Endodermal cell (in vitro differentiated cells): ENCODE measurements at regions not wholly inside any gene's neighbourhood (a gene's known extent, or its start where the extent isn't known, plus 50 kb on each side); places are given as distances from the start of the nearest gene placed in this dataset.

Experiments used
- DNase-seq: peaks from one replicate; pipeline ENCODE4 v3.0.0-alpha.2; 2017
- H3K27ac ChIP-seq: 2 replicates; pipeline ENCODE4 v1.5.1; 2013; ENCODE audit warnings: mild to moderate bottlenecking, low read depth, low read length, moderate library complexity
- H3K27me3 ChIP-seq: 2 replicates; pipeline ENCODE4 v1.6.1; 2013; ENCODE audit warnings: mild to moderate bottlenecking, low read length, moderate library complexity; ENCODE audit not compliant: insufficient read depth, control insufficient read depth, poor library complexity, severe bottlenecking
- H3K36me3 ChIP-seq: 2 replicates; pipeline ENCODE4 v1.7.0; 2013; ENCODE audit warnings: mild to moderate bottlenecking, low read length, moderate library complexity; ENCODE audit not compliant: control insufficient read depth, insufficient read depth
- H3K4me1 ChIP-seq: one replicate; pipeline ENCODE4 v1.7.0; 2013; ENCODE audit warnings: low read length; ENCODE audit not compliant: control insufficient read depth, insufficient read depth
- H3K4me3 ChIP-seq: 2 replicates; pipeline ENCODE4 v1.5.1; 2013; ENCODE audit warnings: mild to moderate bottlenecking, low read length, moderate library complexity
- H3K9ac ChIP-seq: 2 replicates; pipeline ENCODE4 v1.6.1; 2013; ENCODE audit warnings: mild to moderate bottlenecking, low read length, moderate library complexity; ENCODE audit not compliant: poor library complexity, severe bottlenecking; ENCODE audit errors: extremely low read depth
- H3K9me3 ChIP-seq: 2 replicates; pipeline ENCODE4 v1.6.1; 2013; ENCODE audit warnings: mild to moderate bottlenecking, low read length, moderate library complexity; ENCODE audit not compliant: control insufficient read depth
- H3K27ac Mint-ChIP-seq: 2 replicates; pipeline ENCODE4 v1.8.0; 2020; ENCODE audit warnings: mixed read lengths
- H3K27me3 Mint-ChIP-seq: 2 replicates; pipeline ENCODE4 v1.8.0; 2021; ENCODE audit warnings: mild to moderate bottlenecking, mixed read lengths; ENCODE audit not compliant: insufficient read depth
- H3K36me3 Mint-ChIP-seq: 2 replicates; pipeline ENCODE4 v1.8.0; 2020; ENCODE audit warnings: low read depth, mixed read lengths
- H3K4me1 Mint-ChIP-seq: 2 replicates; pipeline ENCODE4 v1.8.0; 2020; ENCODE audit warnings: mixed read lengths
- H3K4me3 Mint-ChIP-seq: 2 replicates; pipeline ENCODE4 v1.8.0; 2020; ENCODE audit warnings: mild to moderate bottlenecking, moderate library complexity, mixed read lengths
- H3K9me3 Mint-ChIP-seq: 2 replicates; pipeline ENCODE4 v1.8.0; 2020; ENCODE audit warnings: mild to moderate bottlenecking, mixed read lengths
- WGBS, 2 experiments: methylation state at CpG; one replicate each; pipeline versions ENCODE4 v1.1.5 to v1.1.7; 2013; ENCODE audit warnings: missing lambda C conversion rate in 2 of 2, mixed read lengths in 1 of 2; ENCODE audit not compliant: insufficient coverage in 1 of 2, insufficient read length in 1 of 2; 5-methylcytosine and 5-hydroxymethylcytosine counted together
- TF ChIP-seq, protein P1 (sequence below): fragments of 200-600 bp; sonication (generic); conservative IDR thresholded peaks from 2 replicates; pipeline ENCODE4 v1.5.0; 2021; ENCODE audit warnings: antibody characterized with exemption, mild to moderate bottlenecking

DNA sequence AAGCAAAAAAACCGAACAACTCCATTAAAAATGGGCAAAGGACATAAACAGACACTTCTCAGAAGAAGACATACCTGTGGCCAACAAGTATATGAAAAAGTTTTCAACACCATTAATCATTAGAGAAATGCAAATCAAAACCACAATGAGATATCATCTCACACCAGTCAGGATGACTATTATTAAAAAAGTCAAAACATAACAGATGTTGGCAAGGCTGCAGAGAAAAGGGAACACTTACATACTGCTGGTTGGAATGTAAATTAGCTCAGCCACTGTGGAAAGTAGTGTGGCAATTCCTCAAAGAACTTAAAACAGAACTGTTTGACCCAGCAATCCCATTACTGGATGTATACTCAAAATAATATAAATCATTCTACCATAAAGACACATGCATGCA, 436.3 kb downstream of the KLHL13 start:
- H3K9me3 ChIP-seq, result no peaks in the 10 kb centered on the region
- peaks cover 57% of the 10 kb centered on the region for H3K9me3 Mint-ChIP-seq
- WGBS, 2 experiments, result 88% methylated on average over 1 of the region's 1 CpG; no CpG with 5 or more reads in 1 of the 2 experiments

DNA sequence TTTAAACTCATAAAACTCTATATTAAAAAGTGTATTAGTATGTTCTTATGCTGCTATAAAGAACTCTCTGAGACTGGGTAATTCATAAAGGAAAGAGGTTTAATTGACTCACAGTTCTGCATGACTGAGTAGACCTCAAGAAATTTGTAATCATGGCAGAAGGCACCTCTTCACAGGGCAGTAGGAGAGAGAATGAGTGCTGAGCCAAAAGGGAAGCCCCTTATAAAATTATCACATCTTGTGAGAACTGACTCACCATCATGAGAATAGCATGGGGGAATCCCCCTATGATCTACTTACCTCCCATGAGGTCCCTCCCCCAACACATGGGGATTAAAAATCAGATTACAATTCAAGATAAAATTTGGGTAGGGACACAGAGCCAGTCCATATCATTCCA, 463.2 kb downstream of the KLHL13 start:
- Mint-ChIP-seq H3K4me3 (no peak overlapping the region), H3K36me3 (no peaks in the 10 kb centered on the region), H3K9me3 (peaks cover 67% of the 10 kb centered on the region), H3K4me1 (no peaks in the 10 kb centered on the region), H3K27ac (no peak overlapping the region), H3K27me3 (no peaks in the 10 kb centered on the region)
- Histone ChIP-seq H3K36me3 (no peaks in the 10 kb centered on the region), H3K27me3 (no peaks in the 10 kb centered on the region), H3K4me1 (no peaks in the 10 kb centered on the region), H3K27ac (no peak overlapping the region), H3K4me3 (no peak overlapping the region), H3K9ac (no peak overlapping the region), H3K9me3 (no peaks in the 10 kb centered on the region)
- no peak for DNase-seq
- TF ChIP-seq, protein P1, sequence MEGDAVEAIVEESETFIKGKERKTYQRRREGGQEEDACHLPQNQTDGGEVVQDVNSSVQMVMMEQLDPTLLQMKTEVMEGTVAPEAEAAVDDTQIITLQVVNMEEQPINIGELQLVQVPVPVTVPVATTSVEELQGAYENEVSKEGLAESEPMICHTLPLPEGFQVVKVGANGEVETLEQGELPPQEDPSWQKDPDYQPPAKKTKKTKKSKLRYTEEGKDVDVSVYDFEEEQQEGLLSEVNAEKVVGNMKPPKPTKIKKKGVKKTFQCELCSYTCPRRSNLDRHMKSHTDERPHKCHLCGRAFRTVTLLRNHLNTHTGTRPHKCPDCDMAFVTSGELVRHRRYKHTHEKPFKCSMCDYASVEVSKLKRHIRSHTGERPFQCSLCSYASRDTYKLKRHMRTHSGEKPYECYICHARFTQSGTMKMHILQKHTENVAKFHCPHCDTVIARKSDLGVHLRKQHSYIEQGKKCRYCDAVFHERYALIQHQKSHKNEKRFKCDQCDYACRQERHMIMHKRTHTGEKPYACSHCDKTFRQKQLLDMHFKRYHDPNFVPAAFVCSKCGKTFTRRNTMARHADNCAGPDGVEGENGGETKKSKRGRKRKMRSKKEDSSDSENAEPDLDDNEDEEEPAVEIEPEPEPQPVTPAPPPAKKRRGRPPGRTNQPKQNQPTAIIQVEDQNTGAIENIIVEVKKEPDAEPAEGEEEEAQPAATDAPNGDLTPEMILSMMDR, result no peak

More for the DNA sequence above, 436.3 kb downstream of the KLHL13 start:
- TF ChIP-seq, protein P1, result no peak
- no peak overlapping the region for H3K27ac Mint-ChIP-seq
- no peaks in the 10 kb centered on the region for H3K4me1 Mint-ChIP-seq
- Histone ChIP-seq H3K27ac (no peak overlapping the region), H3K4me1 (no peaks in the 10 kb centered on the region), H3K36me3 (no peaks in the 10 kb centered on the region), H3K9ac (no peak overlapping the region), H3K27me3 (no peaks in the 10 kb centered on the region), H3K4me3 (no peak overlapping the region)
- H3K36me3 Mint-ChIP-seq, result no peaks in the 10 kb centered on the region
- H3K27me3 Mint-ChIP-seq, result peaks cover 6% of the 10 kb centered on the region
- no peak overlapping the region for H3K4me3 Mint-ChIP-seq
- DNase-seq, result no peak

DNA sequence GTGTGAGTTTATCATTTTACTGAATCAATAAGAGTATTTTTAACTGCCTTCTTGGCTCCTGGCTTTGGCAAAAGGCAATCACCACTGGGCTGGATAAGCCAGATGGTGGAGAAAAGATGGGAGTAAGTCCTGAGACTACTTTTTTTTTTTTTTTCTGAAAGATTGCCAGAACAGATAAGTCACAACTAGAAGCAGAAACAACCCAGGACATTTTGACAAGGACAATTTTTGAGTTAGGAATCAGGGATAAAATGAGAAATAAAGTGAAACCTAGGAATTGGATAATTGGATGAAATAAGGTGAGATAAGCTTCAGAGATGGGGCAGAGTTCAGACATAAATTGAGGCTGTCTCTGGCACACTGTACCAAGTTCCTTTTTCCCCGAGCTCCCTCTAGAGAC, 471.0 kb downstream of the KLHL13 start:
- no peaks in the 10 kb centered on the region for H3K4me1 Mint-ChIP-seq
- TF ChIP-seq, protein P1, result peak; percentile 28

More for the DNA sequence above, 471.0 kb downstream of the KLHL13 start:
- H3K27me3 ChIP-seq, result no peaks in the 10 kb centered on the region
- no peaks in the 10 kb centered on the region for H3K36me3 Mint-ChIP-seq
- no peak for DNase-seq
- no peak overlapping the region for H3K27ac Mint-ChIP-seq
- no peaks in the 10 kb centered on the region for H3K4me1 ChIP-seq
- H3K36me3 ChIP-seq, result no peaks in the 10 kb centered on the region
- no peak overlapping the region for H3K4me3 ChIP-seq
- H3K9me3 ChIP-seq, result no peaks in the 10 kb centered on the region
- H3K27ac ChIP-seq, result no peak overlapping the region
- WGBS, 2 experiments, result 75% methylated on average over 1 of the region's 1 CpG; no CpG with 5 or more reads in 1 of the 2 experiments
- H3K9me3 Mint-ChIP-seq, result peaks cover 25% of the 10 kb centered on the region
- no peak overlapping the region for H3K9ac ChIP-seq
- H3K27me3 Mint-ChIP-seq, result no peaks in the 10 kb centered on the region
- no peak overlapping the region for H3K4me3 Mint-ChIP-seq
